Colonic mucosa (tissue), 4 donors: ENCODE measurements at regions not wholly inside any gene's neighbourhood (a gene's known extent, or its start where the extent isn't known, plus 50 kb on each side); places are given as distances from the start of the nearest gene placed in this dataset.

Experiments used
- DNase-seq: peaks from one replicate; pipeline ENCODE4 v3.0.0-alpha.2; 2020
- H3K27ac ChIP-seq: fragments of 200-600 bp; one replicate; pipeline ENCODE4 v1.8.0; 2021
- H3K27me3 ChIP-seq: fragments of 200-600 bp; one replicate; pipeline ENCODE4 v1.8.0; 2021
- H3K36me3 ChIP-seq: fragments of 200-600 bp; one replicate; pipeline ENCODE4 v1.8.0; 2021
- H3K4me1 ChIP-seq: fragments of 200-600 bp; one replicate; pipeline ENCODE4 v1.8.0; 2021; ENCODE audit warnings: mild to moderate bottlenecking
- H3K4me3 ChIP-seq: fragments of 200-600 bp; one replicate; pipeline ENCODE4 v1.8.0; 2021
- H3K9ac ChIP-seq, 2 donors: one replicate each; pipeline ENCODE4 v1.7.0; 2013; ENCODE audit warnings: control low read depth in 2 of 2, low read depth in 2 of 2, low read length in 2 of 2
- H3K9me3 ChIP-seq: fragments of 200-600 bp; one replicate; pipeline ENCODE4 v1.8.0; 2021
- CTCF ChIP-seq: fragments of 200-600 bp; IDR thresholded peaks from one replicate; pipeline ENCODE4 v1.8.0; 2022; ENCODE audit warnings: antibody characterized with exemption, mild to moderate bottlenecking
- intact Hi-C: fragments of 100-400 bp; cut with DNase I; formaldehyde crosslinking; loops from one replicate; pipeline ENCODE4 v1.14.1; 2022
- donor health status: healthy.
- donor health status: DM: no; HTN: no; CAD: no.
- donor health status: DM: no; HTN: no; CAD: no.

GRCh38 chr20:22924046-22924737, 110.9 kb upstream of the SSTR4 start:
- no peaks in the 10 kb centered on the region for H3K36me3 ChIP-seq
- no peaks in the 10 kb centered on the region for H3K9me3 ChIP-seq
- H3K4me3 ChIP-seq: no peak overlapping the region
- H3K9ac ChIP-seq: no peak overlapping the region
- no peak for TF ChIP-seq CTCF
- no peak overlapping the region for H3K27ac ChIP-seq
- H3K4me1 ChIP-seq: no peaks in the 10 kb centered on the region
- no peaks in the 10 kb centered on the region for H3K27me3 ChIP-seq
- DNase-seq: no peak
- intact Hi-C loops: no loop called here

- no peak for TF ChIP-seq CTCF
- Histone ChIP-seq H3K9ac (no peak overlapping the region), H3K36me3 (no peaks in the 10 kb centered on the region), H3K27me3 (no peaks in the 10 kb centered on the region), H3K27ac (no peak overlapping the region), H3K9me3 (no peaks in the 10 kb centered on the region), H3K4me1 (no peaks in the 10 kb centered on the region), H3K4me3 (no peak overlapping the region)
- intact Hi-C loops: no loop called here
- DNase-seq: no peak
Measured at GRCh38 chr20:22924949-22925612, 110.0 kb upstream of the SSTR4 start.

- TF ChIP-seq CTCF: no peak
- Histone ChIP-seq H3K27me3 (no peaks in the 10 kb centered on the region), H3K9me3 (no peaks in the 10 kb centered on the region), H3K36me3 (no peaks in the 10 kb centered on the region), H3K4me1 (no peaks in the 10 kb centered on the region), H3K4me3 (no peak overlapping the region), H3K27ac (no peak overlapping the region), H3K9ac (no peak overlapping the region)
- no peak for DNase-seq
- intact Hi-C loops: no loop called here
Measured at GRCh38 chr20:22925613-22925983, 109.5 kb upstream of the SSTR4 start.

- H3K27ac ChIP-seq: no peak overlapping the region
- TF ChIP-seq CTCF: no peak
- H3K27me3 ChIP-seq: no peaks in the 10 kb centered on the region
- no peaks in the 10 kb centered on the region for H3K9me3 ChIP-seq
- no peaks in the 10 kb centered on the region for H3K36me3 ChIP-seq
- no peak overlapping the region for H3K9ac ChIP-seq
- no peak for DNase-seq
- H3K4me1 ChIP-seq: no peaks in the 10 kb centered on the region
- no peak overlapping the region for H3K4me3 ChIP-seq
- intact Hi-C loops: no loop called here
Measured at GRCh38 chr20:22927537-22927936, 107.6 kb upstream of the SSTR4 start.

GRCh38 chr20:22928679-22929078, 106.4 kb upstream of the SSTR4 start:
- no peak overlapping the region for H3K27ac ChIP-seq
- no peak for DNase-seq
- H3K4me1 ChIP-seq: no peaks in the 10 kb centered on the region
- H3K36me3 ChIP-seq: no peaks in the 10 kb centered on the region
- TF ChIP-seq CTCF: no peak
- H3K9me3 ChIP-seq: no peaks in the 10 kb centered on the region
- no peaks in the 10 kb centered on the region for H3K27me3 ChIP-seq
- intact Hi-C loops: no loop called here
- no peak overlapping the region for H3K4me3 ChIP-seq
- H3K9ac ChIP-seq: no peak overlapping the region
